ENCODE measurements at regions not wholly inside any gene's neighbourhood (a gene's known extent, or its start where the extent isn't known, plus 50 kb on each side); places are given as distances from the start of the nearest gene placed in this dataset.

GRCh38 chr2:122734766-122735424, 979.4 kb downstream of the TSN start:
- no peak for TF ChIP-seq ZNF274 (IDR thresholded peaks at IDR 0.05; ENCODE audit: low read depth, low read length)

GRCh38 chr2:122736279-122736678, 980.8 kb downstream of the TSN start:
- no peak for TF ChIP-seq ZNF274 (IDR thresholded peaks at IDR 0.05; ENCODE audit: low read depth, low read length)
- no peak overlapping the region for H3K4me3 ChIP-seq (ENCODE audit: low read length)

More at GRCh38 chr2:122734766-122735424, 979.4 kb downstream of the TSN start:
- no peak overlapping the region for H3K4me3 ChIP-seq (ENCODE audit: low read length)

GRCh38 chr2:122737429-122738077, 982.1 kb downstream of the TSN start:
- TF ChIP-seq ZNF274 (IDR thresholded peaks at IDR 0.05; ENCODE audit: low read depth, low read length), result no peak

DNA sequence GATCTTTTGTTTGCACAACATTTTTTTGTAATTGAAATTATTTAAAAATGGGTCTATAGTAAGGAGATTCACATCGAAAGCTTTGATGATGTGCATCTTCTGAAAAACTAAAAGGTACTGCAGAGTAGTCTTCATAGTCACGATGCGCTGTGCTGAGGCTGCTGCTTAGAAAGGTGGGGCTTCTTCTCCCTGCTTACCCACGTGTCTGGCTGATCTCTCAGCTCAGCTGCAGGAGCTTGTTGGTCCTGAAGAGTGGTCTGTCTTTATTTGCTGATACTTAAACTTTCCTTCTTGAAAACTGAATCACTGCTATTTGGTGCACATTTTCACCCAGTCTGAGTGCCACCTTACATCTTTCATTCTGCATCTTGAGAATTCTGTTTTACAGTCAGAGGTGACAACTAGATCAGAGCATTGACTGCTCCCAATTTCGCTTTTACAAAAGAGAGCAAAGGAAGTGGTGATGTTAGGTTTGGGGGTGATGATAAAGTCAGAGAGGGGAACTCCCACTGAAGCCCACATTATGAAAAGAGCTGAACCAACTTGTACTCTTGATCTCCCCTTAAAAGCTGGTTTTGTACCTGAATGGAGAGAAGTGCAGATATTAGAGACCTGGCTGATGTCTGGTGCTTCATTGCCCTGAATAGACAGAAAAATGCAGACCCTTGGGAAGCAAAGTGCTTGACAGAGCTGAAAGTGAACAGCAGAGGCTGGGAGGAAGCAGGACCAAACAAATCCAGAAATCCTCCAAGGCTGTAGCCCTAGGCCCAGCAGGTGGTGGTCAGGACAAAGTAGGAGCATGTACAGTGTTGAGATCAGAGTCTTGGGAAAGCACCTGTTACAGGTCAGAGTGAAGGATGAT, 984.5 kb downstream of the TSN start:
- no peak for TF ChIP-seq ZNF274 (IDR thresholded peaks at IDR 0.05; ENCODE audit: low read depth, low read length)
- H3K4me3 ChIP-seq (ENCODE audit: low read length), result peak overlapping the region; percentile 55; the same call in 1 of the 2 replicates

More at GRCh38 chr2:122737429-122738077, 982.1 kb downstream of the TSN start:
- H3K4me3 ChIP-seq (ENCODE audit: low read length), result no peak overlapping the region

DNA sequence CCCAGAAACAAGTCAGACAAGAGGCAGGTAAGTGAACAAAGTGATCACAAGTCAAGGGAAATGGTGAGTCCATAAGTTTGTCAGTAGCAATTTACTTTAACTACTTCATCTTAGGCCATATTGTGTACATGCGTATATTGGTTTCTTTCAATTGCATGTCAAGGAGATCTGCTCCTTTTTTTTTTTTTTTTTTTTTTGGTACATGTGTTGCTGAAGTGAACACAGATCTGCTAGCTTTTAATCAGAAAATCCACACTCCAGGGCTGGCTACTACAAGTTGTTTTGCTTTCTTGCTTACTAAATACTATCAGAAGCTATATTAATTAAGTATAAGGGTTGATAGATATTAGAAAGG, 985.1 kb downstream of the TSN start:
- H3K4me3 ChIP-seq (ENCODE audit: low read length), result peak overlapping the region; percentile 55; the same call in 1 of the 2 replicates
- no peak for TF ChIP-seq ZNF274 (IDR thresholded peaks at IDR 0.05; ENCODE audit: low read depth, low read length)

DNA sequence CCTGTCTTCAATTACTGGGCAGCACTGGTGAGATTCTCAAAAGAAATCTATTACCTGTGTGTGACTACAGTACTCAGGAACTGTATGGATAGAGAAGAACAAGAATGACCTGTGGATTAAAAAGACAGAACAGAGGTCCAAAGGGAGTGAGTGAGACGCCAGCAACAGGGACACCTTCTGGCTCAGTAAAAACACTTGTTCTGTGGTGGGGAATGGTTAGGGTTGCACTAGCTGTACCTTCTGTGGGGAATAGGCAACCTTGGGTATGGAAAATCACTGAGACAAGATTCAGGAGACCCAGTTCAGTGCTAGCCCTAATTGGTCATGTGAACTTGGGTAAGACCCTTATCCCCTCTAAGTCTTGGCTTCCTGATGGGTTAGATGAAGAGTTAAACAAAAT, 986.0 kb downstream of the TSN start:
- peak overlapping the region; percentile 55; the same call in 1 of the 2 replicates for H3K4me3 ChIP-seq (ENCODE audit: low read length)
- TF ChIP-seq ZNF274 (IDR thresholded peaks at IDR 0.05; ENCODE audit: low read depth, low read length), result no peak

GRCh38 chr2:122743021-122743675, 987.7 kb downstream of the TSN start:
- H3K4me3 ChIP-seq (ENCODE audit: low read length), result peak overlapping the region; percentile 7; the same call in 1 of the 2 replicates
- no peak for TF ChIP-seq ZNF274 (IDR thresholded peaks at IDR 0.05; ENCODE audit: low read depth, low read length)

GRCh38 chr2:122745603-122746002, 990.2 kb downstream of the TSN start:
- TF ChIP-seq ZNF274 (IDR thresholded peaks at IDR 0.05; ENCODE audit: low read depth, low read length), result no peak
- no peak overlapping the region for H3K4me3 ChIP-seq (ENCODE audit: low read length)

DNA sequence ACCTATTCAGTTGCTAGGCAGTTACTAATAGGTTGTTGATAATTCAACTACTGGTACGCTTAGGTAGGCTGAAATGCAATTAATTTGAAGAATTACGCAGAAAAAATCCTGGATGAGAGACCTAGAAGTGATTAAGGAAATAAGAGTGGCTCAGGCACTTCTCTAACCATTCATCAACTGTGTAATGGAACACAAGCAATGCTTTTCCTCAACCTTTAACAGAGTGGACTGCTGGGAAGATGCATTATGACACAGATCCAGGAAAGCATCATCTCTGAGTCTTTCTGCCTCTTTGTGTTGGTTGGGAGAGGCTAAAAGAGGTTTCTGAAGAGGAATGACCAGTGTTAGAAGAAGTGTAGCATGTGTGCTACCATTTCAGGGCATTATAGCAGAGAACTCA, 992.2 kb downstream of the TSN start:
- TF ChIP-seq ZNF274 (IDR thresholded peaks at IDR 0.05; ENCODE audit: low read depth, low read length), result no peak

DNA sequence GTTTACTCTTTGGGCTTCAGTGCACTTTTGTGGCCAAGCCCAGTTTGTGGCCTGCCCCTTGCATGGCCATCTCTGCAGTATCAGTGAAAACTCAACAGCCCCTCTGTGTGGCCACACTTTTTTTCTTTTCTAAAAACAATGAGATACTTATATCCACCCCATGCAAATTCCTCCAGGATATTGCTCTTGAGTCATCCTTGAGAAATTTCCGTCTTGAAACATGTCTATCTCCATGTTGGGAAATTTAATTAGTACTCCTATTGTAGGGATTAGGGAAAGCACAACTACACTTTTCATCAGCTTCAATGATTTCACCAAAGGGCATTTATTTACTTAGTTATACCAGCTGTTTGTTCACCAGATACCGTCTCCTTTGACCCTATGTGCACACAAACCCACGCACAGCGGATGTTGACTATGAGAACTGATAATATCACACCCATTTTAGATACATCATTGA, 993.1 kb downstream of the TSN start:
- no peak for TF ChIP-seq ZNF274 (IDR thresholded peaks at IDR 0.05; ENCODE audit: low read depth, low read length)

More for the DNA sequence above, 992.2 kb downstream of the TSN start:
- H3K4me3 ChIP-seq (ENCODE audit: low read length), result no peak overlapping the region

DNA sequence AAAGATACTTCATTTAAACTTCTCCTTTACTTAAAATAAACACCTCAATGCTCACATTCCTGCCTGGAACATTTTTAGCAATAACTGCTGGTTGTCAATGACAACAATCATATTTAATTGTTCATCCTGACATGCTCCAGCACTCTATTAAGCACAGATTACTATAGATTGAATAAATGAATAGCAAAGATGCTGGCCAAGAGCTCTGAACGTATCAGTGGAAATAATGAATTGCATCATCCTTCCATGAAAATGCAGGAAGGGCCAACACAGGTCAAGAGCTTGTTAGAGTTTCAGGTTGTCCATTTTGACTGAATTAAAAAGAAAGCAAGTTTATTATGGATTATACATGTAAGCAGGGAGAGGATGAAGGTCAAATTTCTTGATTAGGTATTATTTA, 994.0 kb downstream of the TSN start:
- H3K4me3 ChIP-seq (ENCODE audit: low read length), result no peak overlapping the region
- no peak for TF ChIP-seq ZNF274 (IDR thresholded peaks at IDR 0.05; ENCODE audit: low read depth, low read length)

More for the DNA sequence above, 993.1 kb downstream of the TSN start:
- H3K4me3 ChIP-seq (ENCODE audit: low read length), result no peak overlapping the region

- TF ChIP-seq ZNF274 (IDR thresholded peaks at IDR 0.05; ENCODE audit: low read depth, low read length), result no peak
- no peak overlapping the region for H3K4me3 ChIP-seq (ENCODE audit: low read length)
Measured at GRCh38 chr2:122750095-122750494, 994.6 kb downstream of the TSN start.

- no peak overlapping the region for H3K4me3 ChIP-seq (ENCODE audit: low read length)
- no peak for TF ChIP-seq ZNF274 (IDR thresholded peaks at IDR 0.05; ENCODE audit: low read depth, low read length)
Measured at GRCh38 chr2:122750808-122751207, 995.4 kb downstream of the TSN start.

- TF ChIP-seq ZNF274 (IDR thresholded peaks at IDR 0.05; ENCODE audit: low read depth, low read length), result no peak
- H3K4me3 ChIP-seq (ENCODE audit: low read length), result no peak overlapping the region
Measured at GRCh38 chr2:122753336-122753735, 997.9 kb downstream of the TSN start.
